H9 (cell line): ENCODE measurements at regions not wholly inside any gene's neighbourhood (a gene's known extent, or its start where the extent isn't known, plus 50 kb on each side); places are given as distances from the start of the nearest gene placed in this dataset.

Experiments used
- DNase-seq: peaks from one replicate; pipeline ENCODE4 v3.0.0-alpha.2; 2017
- H2AFZ ChIP-seq: one replicate; pipeline ENCODE4 v1.6.1; 2013; ENCODE audit warnings: mild to moderate bottlenecking, low read length, control low read depth, moderate library complexity
- H2AK5ac ChIP-seq: 2 replicates; pipeline ENCODE4 v1.6.1; 2013; ENCODE audit warnings: low read length, control low read depth, mixed read lengths; ENCODE audit not compliant: insufficient read length
- H2BK120ac ChIP-seq: one replicate; pipeline ENCODE4 v1.6.1; 2013; ENCODE audit warnings: low read depth, mild to moderate bottlenecking, low read length, control low read depth, inconsistent platforms; ENCODE audit not compliant: poor library complexity, severe bottlenecking
- H2BK12ac ChIP-seq: 2 replicates; pipeline ENCODE4 v1.6.1; 2013; ENCODE audit warnings: low read length, control low read depth, mixed read lengths, low read depth; ENCODE audit not compliant: insufficient read length
- H2BK15ac ChIP-seq: 2 replicates; pipeline ENCODE4 v1.6.1; 2013; ENCODE audit warnings: low read depth, low read length, control low read depth
- H2BK20ac ChIP-seq: one replicate; pipeline ENCODE4 v1.6.1; 2013; ENCODE audit warnings: low read depth, mild to moderate bottlenecking, low read length, control low read depth, inconsistent platforms; ENCODE audit not compliant: poor library complexity, severe bottlenecking
- H2BK5ac ChIP-seq: 2 replicates; pipeline ENCODE4 v1.6.1; 2013; ENCODE audit warnings: low read length, control low read depth, mixed read lengths; ENCODE audit not compliant: insufficient read length
- H3K14ac ChIP-seq: 2 replicates; pipeline ENCODE4 v1.6.1; 2013; ENCODE audit warnings: low read length, control low read depth; ENCODE audit not compliant: insufficient read depth
- H3K18ac ChIP-seq: 2 replicates; pipeline ENCODE4 v1.6.1; 2013; ENCODE audit warnings: low read depth, mild to moderate bottlenecking, mixed read lengths, low read length, control low read depth; ENCODE audit not compliant: insufficient read length
- H3K23ac ChIP-seq: 2 replicates; pipeline ENCODE4 v1.6.1; 2013; ENCODE audit warnings: low read length, control low read depth, mixed read lengths, low read depth; ENCODE audit not compliant: insufficient read length
- H3K23me2 ChIP-seq: 2 replicates; pipeline ENCODE4 v1.6.1; 2013; ENCODE audit warnings: low read depth, mild to moderate bottlenecking, mixed read lengths, low read length, control low read depth; ENCODE audit not compliant: insufficient read length, poor library complexity, severe bottlenecking
- H3K27ac ChIP-seq: 2 replicates; pipeline ENCODE4 v1.5.1; 2013; ENCODE audit warnings: low read length, control low read depth, mixed read lengths, low read depth; ENCODE audit not compliant: insufficient read length
- H3K27me3 ChIP-seq: 2 replicates; pipeline ENCODE4 v1.6.1; 2013; ENCODE audit warnings: low read length, control low read depth, inconsistent platforms; ENCODE audit not compliant: insufficient read depth
- H3K4ac ChIP-seq: 2 replicates; pipeline ENCODE4 v1.6.1; 2013; ENCODE audit warnings: low read depth, mild to moderate bottlenecking, control low read depth, inconsistent platforms, low read length, moderate library complexity
- H3K4me1 ChIP-seq: 2 replicates; pipeline ENCODE4 v1.6.1; 2013; ENCODE audit warnings: low read length, control low read depth, inconsistent platforms; ENCODE audit not compliant: insufficient read depth
- H3K4me2 ChIP-seq: 2 replicates; pipeline ENCODE4 v1.6.1; 2013; ENCODE audit warnings: low read length, control low read depth, mixed read lengths; ENCODE audit not compliant: insufficient read length, insufficient read depth
- H3K56ac ChIP-seq: 2 replicates; pipeline ENCODE4 v1.6.1; 2013; ENCODE audit warnings: low read depth, mild to moderate bottlenecking, mixed read lengths, low read length, control low read depth; ENCODE audit not compliant: insufficient read length
- H3K79me1 ChIP-seq: 2 replicates; pipeline ENCODE4 v1.6.1; 2013; ENCODE audit warnings: low read depth, mild to moderate bottlenecking, moderate library complexity, low read length, control low read depth, inconsistent platforms; ENCODE audit not compliant: insufficient read depth, poor library complexity, severe bottlenecking
- H3K79me2 ChIP-seq: 2 replicates; pipeline ENCODE4 v1.6.1; 2013; ENCODE audit warnings: low read length, control low read depth, inconsistent platforms; ENCODE audit not compliant: insufficient read depth
- H3K9ac ChIP-seq: 2 replicates; pipeline ENCODE4 v1.6.1; 2013; ENCODE audit warnings: low read length, control low read depth, mixed read lengths; ENCODE audit not compliant: insufficient read length; ENCODE audit errors: extremely low read depth
- H3K9me3 ChIP-seq: one replicate; pipeline ENCODE4 v1.6.1; 2013; ENCODE audit warnings: low read depth, low read length, inconsistent platforms; ENCODE audit not compliant: control insufficient read depth
- H3T11ph ChIP-seq: one replicate; pipeline ENCODE4 v1.6.1; 2013; ENCODE audit warnings: mild to moderate bottlenecking, low read length, control low read depth, inconsistent platforms
- H4K20me1 ChIP-seq: one replicate; pipeline ENCODE4 v1.6.1; 2013; ENCODE audit not compliant: control insufficient read depth, insufficient read length, insufficient read depth
- H4K5ac ChIP-seq: 2 replicates; pipeline ENCODE4 v1.6.1; 2013; ENCODE audit warnings: low read depth, mild to moderate bottlenecking, mixed read lengths, low read length, control low read depth; ENCODE audit not compliant: insufficient read length
- H4K8ac ChIP-seq: replicated peaks from 2 replicates; pipeline ENCODE4 v1.6.1; 2013; ENCODE audit warnings: low read length, control low read depth, mixed read lengths, low read depth; ENCODE audit not compliant: insufficient read length
- H4K91ac ChIP-seq: 2 replicates; pipeline ENCODE4 v1.6.1; 2013; ENCODE audit warnings: low read depth, mild to moderate bottlenecking, moderate library complexity, mixed read lengths, low read length, control low read depth; ENCODE audit not compliant: insufficient read length
- H3K27ac Mint-ChIP-seq, 3 experiments: 2 replicates in 2 of 3; 3 replicates in 1 of 3; pipeline ENCODE4 v1.8.0; 2020 to 2021; ENCODE audit warnings: mixed read lengths in 3 of 3, mild to moderate bottlenecking in 1 of 3, moderate library complexity in 1 of 3
- H3K27me3 Mint-ChIP-seq: 2 replicates; pipeline ENCODE4 v1.8.0; 2021; ENCODE audit warnings: low read depth, mild to moderate bottlenecking, moderate library complexity, mixed read lengths
- H3K36me3 Mint-ChIP-seq, 3 experiments: 2 replicates in 2 of 3; 3 replicates in 1 of 3; pipeline ENCODE4 v1.8.0; 2020 to 2021; ENCODE audit warnings: low read depth in 3 of 3, mixed read lengths in 3 of 3; ENCODE audit not compliant: insufficient read depth in 1 of 3
- H3K4me1 Mint-ChIP-seq, 2 experiments: 2 replicates each; pipeline ENCODE4 v1.8.0; 2020; ENCODE audit warnings: mixed read lengths in 2 of 2
- H3K4me3 Mint-ChIP-seq, 2 experiments: 2 replicates in 1 of 2; 3 replicates in 1 of 2; pipeline ENCODE4 v1.8.0; 2020 to 2021; ENCODE audit warnings: mild to moderate bottlenecking in 2 of 2, mixed read lengths in 2 of 2, moderate library complexity in 1 of 2
- H3K9me3 Mint-ChIP-seq, 2 experiments: 2 replicates in 1 of 2; 3 replicates in 1 of 2; pipeline ENCODE4 v1.8.0; 2020; ENCODE audit warnings: mild to moderate bottlenecking in 2 of 2, mixed read lengths in 2 of 2, moderate library complexity in 1 of 2
- CTCF ChIP-seq: fragments of 200-600 bp; sonication (generic); conservative IDR thresholded peaks from 3 replicates; pipeline ENCODE4 v1.8.0; 2021; ENCODE audit warnings: antibody characterized with exemption, mild to moderate bottlenecking
- WGBS: extraction: QIAGEN DNeasy Blood & Tissue Kit; methylation state at CpG from one replicate; pipeline ENCODE4 v1.1.7; 2013; ENCODE audit warnings: missing lambda C conversion rate, low lambda C conversion rate, mixed read lengths; ENCODE audit not compliant: insufficient read length; ENCODE audit errors: extremely low coverage; 5-methylcytosine and 5-hydroxymethylcytosine counted together

DNA sequence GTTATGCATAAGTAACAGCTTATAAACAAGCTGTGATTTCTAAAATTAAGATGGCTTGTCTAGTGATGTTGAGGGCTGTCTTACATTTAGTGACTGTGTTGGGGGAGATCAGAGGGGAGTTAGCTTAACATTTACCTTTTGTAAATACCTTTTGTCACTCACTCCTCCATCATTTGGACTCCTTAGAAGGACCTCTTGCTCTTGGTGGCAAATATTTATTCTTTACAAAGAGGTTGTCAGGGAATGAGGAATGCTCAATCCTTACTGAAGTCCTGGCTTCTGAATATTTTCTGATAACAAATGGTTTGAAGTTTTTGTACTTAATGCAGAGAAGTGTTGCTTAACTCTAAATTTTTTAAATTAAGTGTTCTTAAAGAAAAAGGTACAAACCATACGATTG, 438.8 kb upstream of the FAM98A start:
- H2BK15ac ChIP-seq = no peak overlapping the region
- no peak overlapping the region for H2BK12ac ChIP-seq
- no peak overlapping the region for H3K14ac ChIP-seq
- no peak overlapping the region for H3K56ac ChIP-seq
- H3K4me3 Mint-ChIP-seq = no peak overlapping the region
- H3K27ac Mint-ChIP-seq = no peak overlapping the region
- no peaks in the 10 kb centered on the region for H3K4me1 Mint-ChIP-seq
- no peak for TF ChIP-seq CTCF
- H3K4ac ChIP-seq = no peak overlapping the region
- no peaks in the 10 kb centered on the region for H4K20me1 ChIP-seq
- no peak overlapping the region for H2BK20ac ChIP-seq
- no peaks in the 10 kb centered on the region for H3K79me1 ChIP-seq
- DNase-seq = no peak
- no peak overlapping the region for H2BK5ac ChIP-seq
- no peak overlapping the region for H3K27ac ChIP-seq
- H3K4me1 ChIP-seq = no peaks in the 10 kb centered on the region
- H3K9me3 Mint-ChIP-seq = no peaks in the 10 kb centered on the region
- H4K5ac ChIP-seq = no peak overlapping the region
- H3K9me3 ChIP-seq = no peaks in the 10 kb centered on the region
- no peak overlapping the region for H2AFZ ChIP-seq
- no peak overlapping the region for H4K8ac ChIP-seq
- H3K18ac ChIP-seq = no peak overlapping the region
- no peaks in the 10 kb centered on the region for H3K27me3 ChIP-seq
- H3K36me3 Mint-ChIP-seq = no peaks in the 10 kb centered on the region
- WGBS = no CpG with 5 or more reads among the region's 1 CpG
- H3K27me3 Mint-ChIP-seq = no peaks in the 10 kb centered on the region
- H4K91ac ChIP-seq = no peak overlapping the region
- no peak overlapping the region for H3K23ac ChIP-seq
- H2AK5ac ChIP-seq = no peak overlapping the region
- no peak overlapping the region for H3K9ac ChIP-seq
- no peak overlapping the region for H2BK120ac ChIP-seq
- no peak overlapping the region for H3T11ph ChIP-seq
- no peaks in the 10 kb centered on the region for H3K79me2 ChIP-seq
- no peak overlapping the region for H3K4me2 ChIP-seq
- H3K23me2 ChIP-seq = no peaks in the 10 kb centered on the region
